GM23338 (cell line): ENCODE measurements at regions not wholly inside any gene's neighbourhood (a gene's known extent, or its start where the extent isn't known, plus 50 kb on each side); places are given as distances from the start of the nearest gene placed in this dataset.
"Not testable (repeated sequence)": the region's sequence is repeated elsewhere in the genome, so short reads cannot be mapped to it uniquely, and the experiment has no call there.

Experiments used
- ATAC-seq: fragments of 200-7000 bp; cut with Tn5 transposase; 3 replicates; pipeline ENCODE4 v1.9.1; 2020
- DNase-seq: peaks from one replicate; pipeline ENCODE4 v3.0.0-alpha.2; 2015; ENCODE audit warnings: low spot score
- H2AFZ ChIP-seq: fragments of 200-600 bp; sonication (generic); 2 replicates; pipeline ENCODE4 v1.8.0; 2016; ENCODE audit warnings: antibody characterized with exemption, mild to moderate bottlenecking, moderate library complexity
- H3F3A ChIP-seq: fragments of 200-600 bp; sonication (generic); replicated peaks from 2 replicates; pipeline ENCODE4 v1.8.0; 2017; ENCODE audit warnings: antibody characterized with exemption, mixed run types, low read depth
- H3K27ac ChIP-seq: fragments of 200-600 bp; sonication (generic); 2 replicates; pipeline ENCODE4 v1.6.1; 2016; ENCODE audit warnings: low read depth
- H3K27me3 ChIP-seq: fragments of 200-600 bp; sonication (generic); 2 replicates; pipeline ENCODE4 v1.8.0; 2016; ENCODE audit warnings: mild to moderate bottlenecking, mixed run types, moderate library complexity; ENCODE audit not compliant: insufficient read depth
- H3K36me3 ChIP-seq: fragments of 200-600 bp; sonication (generic); 2 replicates; pipeline ENCODE4 v1.8.0; 2016; ENCODE audit warnings: mild to moderate bottlenecking; ENCODE audit not compliant: insufficient read depth
- H3K4me1 ChIP-seq: fragments of 200-600 bp; sonication (generic); 2 replicates; pipeline ENCODE4 v1.8.0; 2016; ENCODE audit warnings: mild to moderate bottlenecking, moderate library complexity; ENCODE audit not compliant: insufficient read depth
- H3K4me2 ChIP-seq: fragments of 200-600 bp; sonication (generic); 2 replicates; pipeline ENCODE4 v1.7.1; 2017; ENCODE audit warnings: mixed run types
- H3K4me3 ChIP-seq: fragments of 200-600 bp; sonication (generic); 2 replicates; pipeline ENCODE4 v1.6.1; 2016; ENCODE audit warnings: mixed run types
- H3K79me2 ChIP-seq: fragments of 200-600 bp; sonication (generic); replicated peaks from 2 replicates; pipeline ENCODE4 v1.8.0; 2017; ENCODE audit warnings: mild to moderate bottlenecking; ENCODE audit not compliant: insufficient read depth
- H3K9me2 ChIP-seq: fragments of 200-600 bp; sonication (generic); 2 replicates; pipeline ENCODE4 v1.8.0; 2017; ENCODE audit not compliant: insufficient read depth
- H4K20me1 ChIP-seq: fragments of 200-600 bp; sonication (generic); replicated peaks from 2 replicates; pipeline ENCODE4 v1.8.0; 2017; ENCODE audit warnings: mild to moderate bottlenecking; ENCODE audit not compliant: insufficient read depth
- H3K27ac Mint-ChIP-seq: 2 replicates; pipeline ENCODE4 v1.8.0; 2020; ENCODE audit warnings: inconsistent platforms, mild to moderate bottlenecking, moderate library complexity, mixed read lengths
- H3K27me3 Mint-ChIP-seq: 3 replicates; pipeline ENCODE4 v1.8.0; 2022; ENCODE audit warnings: low read depth, mild to moderate bottlenecking, moderate library complexity, mixed read lengths, inconsistent platforms; ENCODE audit not compliant: insufficient read depth, poor library complexity
- H3K36me3 Mint-ChIP-seq: 3 replicates; pipeline ENCODE4 v1.8.0; 2021; ENCODE audit warnings: low read depth, mild to moderate bottlenecking, inconsistent platforms, moderate library complexity, mixed read lengths
- H3K4me1 Mint-ChIP-seq: 3 replicates; pipeline ENCODE4 v1.8.0; 2020; ENCODE audit warnings: mild to moderate bottlenecking, inconsistent platforms, mixed read lengths
- H3K4me3 Mint-ChIP-seq: 3 replicates; pipeline ENCODE4 v1.8.0; 2021; ENCODE audit warnings: moderate library complexity, mild to moderate bottlenecking, inconsistent platforms, mixed read lengths
- H3K9me3 Mint-ChIP-seq: 3 replicates; pipeline ENCODE4 v1.8.0; 2020; ENCODE audit warnings: moderate library complexity, mild to moderate bottlenecking, inconsistent platforms, mixed read lengths
- EZH2phosphoT487 ChIP-seq: fragments of 200-600 bp; sonication (generic); IDR thresholded peaks from one replicate; pipeline ENCODE4 v1.8.1; 2018; ENCODE audit warnings: antibody characterized with exemption; ENCODE audit not compliant: unreplicated experiment
- STAT1 ChIP-seq: IDR thresholded peaks from one replicate; pipeline ENCODE4 v1.6.1; 2016; ENCODE audit warnings: antibody characterized with exemption; ENCODE audit not compliant: unreplicated experiment
- TF ChIP-seq, protein P1 (sequence below): fragments of 250-450 bp; sonication (Bioruptor Pico); IDR thresholded peaks from 2 replicates; pipeline ENCODE4 v1.5.0; 2020; ENCODE audit warnings: mild to moderate bottlenecking, moderate library complexity

DNA sequence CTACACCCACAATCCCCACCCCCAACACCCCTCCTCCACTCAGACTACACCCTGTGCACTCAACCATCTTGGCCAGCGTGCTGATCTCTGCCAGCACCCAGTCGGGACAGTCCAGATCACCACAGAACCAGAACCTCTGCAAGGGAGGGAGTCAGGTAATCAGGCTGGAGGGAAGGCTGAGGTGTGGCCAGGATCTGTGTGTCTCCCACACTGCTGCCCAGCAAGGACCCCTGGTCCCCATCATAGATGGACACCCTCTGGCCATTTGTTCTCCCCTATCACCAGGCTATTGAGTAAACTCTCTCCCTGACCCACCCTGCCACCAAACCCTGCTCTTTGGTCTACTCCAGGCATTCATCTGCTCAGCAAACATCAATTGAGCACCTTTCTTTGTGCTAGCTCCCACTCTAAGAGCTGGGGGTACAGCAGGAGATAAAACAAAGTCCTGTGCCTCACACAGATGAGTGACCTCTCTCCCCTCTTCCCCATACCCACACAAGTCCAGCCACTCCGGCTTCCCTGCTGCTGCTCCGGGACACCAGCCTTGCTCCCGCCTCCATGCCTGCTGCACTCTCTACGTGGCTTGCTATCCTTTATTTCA, 134.8 kb downstream of the TBC1D2B start (continued):
- TF ChIP-seq, protein P1, sequence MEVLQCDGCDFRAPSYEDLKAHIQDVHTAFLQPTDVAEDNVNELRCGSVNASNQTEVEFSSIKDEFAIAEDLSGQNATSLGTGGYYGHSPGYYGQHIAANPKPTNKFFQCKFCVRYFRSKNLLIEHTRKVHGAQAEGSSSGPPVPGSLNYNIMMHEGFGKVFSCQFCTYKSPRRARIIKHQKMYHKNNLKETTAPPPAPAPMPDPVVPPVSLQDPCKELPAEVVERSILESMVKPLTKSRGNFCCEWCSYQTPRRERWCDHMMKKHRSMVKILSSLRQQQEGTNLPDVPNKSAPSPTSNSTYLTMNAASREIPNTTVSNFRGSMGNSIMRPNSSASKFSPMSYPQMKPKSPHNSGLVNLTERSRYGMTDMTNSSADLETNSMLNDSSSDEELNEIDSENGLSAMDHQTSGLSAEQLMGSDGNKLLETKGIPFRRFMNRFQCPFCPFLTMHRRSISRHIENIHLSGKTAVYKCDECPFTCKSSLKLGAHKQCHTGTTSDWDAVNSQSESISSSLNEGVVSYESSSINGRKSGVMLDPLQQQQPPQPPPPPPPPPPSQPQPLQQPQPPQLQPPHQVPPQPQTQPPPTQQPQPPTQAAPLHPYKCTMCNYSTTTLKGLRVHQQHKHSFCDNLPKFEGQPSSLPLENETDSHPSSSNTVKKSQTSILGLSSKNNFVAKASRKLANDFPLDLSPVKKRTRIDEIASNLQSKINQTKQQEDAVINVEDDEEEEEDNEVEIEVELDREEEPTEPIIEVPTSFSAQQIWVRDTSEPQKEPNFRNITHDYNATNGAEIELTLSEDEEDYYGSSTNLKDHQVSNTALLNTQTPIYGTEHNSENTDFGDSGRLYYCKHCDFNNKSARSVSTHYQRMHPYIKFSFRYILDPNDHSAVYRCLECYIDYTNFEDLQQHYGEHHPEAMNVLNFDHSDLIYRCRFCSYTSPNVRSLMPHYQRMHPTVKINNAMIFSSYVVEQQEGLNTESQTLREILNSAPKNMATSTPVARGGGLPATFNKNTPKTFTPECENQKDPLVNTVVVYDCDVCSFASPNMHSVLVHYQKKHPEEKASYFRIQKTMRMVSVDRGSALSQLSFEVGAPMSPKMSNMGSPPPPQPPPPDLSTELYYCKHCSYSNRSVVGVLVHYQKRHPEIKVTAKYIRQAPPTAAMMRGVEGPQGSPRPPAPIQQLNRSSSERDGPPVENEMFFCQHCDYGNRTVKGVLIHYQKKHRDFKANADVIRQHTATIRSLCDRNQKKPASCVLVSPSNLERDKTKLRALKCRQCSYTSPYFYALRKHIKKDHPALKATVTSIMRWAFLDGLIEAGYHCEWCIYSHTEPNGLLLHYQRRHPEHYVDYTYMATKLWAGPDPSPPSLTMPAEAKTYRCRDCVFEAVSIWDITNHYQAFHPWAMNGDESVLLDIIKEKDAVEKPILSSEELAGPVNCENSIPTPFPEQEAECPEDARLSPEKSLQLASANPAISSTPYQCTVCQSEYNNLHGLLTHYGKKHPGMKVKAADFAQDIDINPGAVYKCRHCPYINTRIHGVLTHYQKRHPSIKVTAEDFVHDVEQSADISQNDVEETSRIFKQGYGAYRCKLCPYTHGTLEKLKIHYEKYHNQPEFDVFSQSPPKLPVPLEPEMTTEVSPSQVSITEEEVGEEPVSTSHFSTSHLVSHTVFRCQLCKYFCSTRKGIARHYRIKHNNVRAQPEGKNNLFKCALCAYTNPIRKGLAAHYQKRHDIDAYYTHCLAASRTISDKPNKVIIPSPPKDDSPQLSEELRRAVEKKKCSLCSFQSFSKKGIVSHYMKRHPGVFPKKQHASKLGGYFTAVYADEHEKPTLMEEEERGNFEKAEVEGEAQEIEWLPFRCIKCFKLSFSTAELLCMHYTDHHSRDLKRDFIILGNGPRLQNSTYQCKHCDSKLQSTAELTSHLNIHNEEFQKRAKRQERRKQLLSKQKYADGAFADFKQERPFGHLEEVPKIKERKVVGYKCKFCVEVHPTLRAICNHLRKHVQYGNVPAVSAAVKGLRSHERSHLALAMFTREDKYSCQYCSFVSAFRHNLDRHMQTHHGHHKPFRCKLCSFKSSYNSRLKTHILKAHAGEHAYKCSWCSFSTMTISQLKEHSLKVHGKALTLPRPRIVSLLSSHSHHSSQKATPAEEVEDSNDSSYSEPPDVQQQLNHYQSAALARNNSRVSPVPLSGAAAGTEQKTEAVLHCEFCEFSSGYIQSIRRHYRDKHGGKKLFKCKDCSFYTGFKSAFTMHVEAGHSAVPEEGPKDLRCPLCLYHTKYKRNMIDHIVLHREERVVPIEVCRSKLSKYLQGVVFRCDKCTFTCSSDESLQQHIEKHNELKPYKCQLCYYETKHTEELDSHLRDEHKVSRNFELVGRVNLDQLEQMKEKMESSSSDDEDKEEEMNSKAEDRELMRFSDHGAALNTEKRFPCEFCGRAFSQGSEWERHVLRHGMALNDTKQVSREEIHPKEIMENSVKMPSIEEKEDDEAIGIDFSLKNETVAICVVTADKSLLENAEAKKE (CRISPR knock-in tag), result no peak
- TF ChIP-seq STAT1 (no peak), EZH2phosphoT487 (no peak)

DNA sequence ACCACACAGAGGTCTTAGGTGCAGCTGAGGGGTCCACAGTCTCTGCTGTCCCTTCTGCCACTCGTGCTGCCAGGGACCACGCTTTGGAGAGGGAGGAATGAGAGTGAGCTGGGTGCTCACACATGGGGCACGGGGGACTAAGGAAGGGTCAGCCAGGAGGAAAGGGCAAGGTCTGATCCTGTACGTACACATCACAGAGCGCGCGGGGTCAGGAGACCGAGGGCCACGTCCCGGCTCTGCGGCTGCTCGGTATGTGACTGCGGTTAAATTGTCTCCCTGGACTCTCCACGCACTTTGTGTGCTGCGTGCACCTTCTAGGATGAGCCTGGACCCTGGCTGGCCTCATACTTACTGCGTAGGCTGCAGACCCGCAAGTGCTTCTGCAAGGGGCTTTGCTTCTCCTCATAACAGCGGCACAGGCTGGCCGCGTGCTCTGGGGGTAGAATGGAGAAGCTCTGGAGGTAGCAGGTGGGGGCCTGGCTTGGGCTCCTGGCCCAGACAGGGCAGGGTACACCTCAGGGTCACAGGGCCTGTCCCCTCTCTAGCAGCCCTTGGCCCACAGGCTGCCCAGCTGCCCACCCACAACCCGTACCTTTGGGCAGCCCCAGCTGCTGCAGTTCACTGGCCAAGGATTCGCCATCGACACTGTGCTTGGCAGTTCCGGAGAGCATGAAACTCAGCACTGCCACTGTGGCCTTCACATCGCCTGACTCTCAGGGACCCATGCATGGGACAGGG, 136.3 kb downstream of the TBC1D2B start:
- Mint-ChIP-seq H3K4me1 (peaks cover 24% of the 10 kb centered on the region), H3K27me3 (peaks cover 26% of the 10 kb centered on the region)
- not testable (repeated sequence) for H3K27me3 ChIP-seq, H4K20me1 ChIP-seq, H2AFZ ChIP-seq, H3K4me3 ChIP-seq, H3K9me2 ChIP-seq, H3K9me3 Mint-ChIP-seq, H3K27ac Mint-ChIP-seq, H3K27ac ChIP-seq, H3F3A ChIP-seq, H3K4me2 ChIP-seq, H3K36me3 ChIP-seq, H3K36me3 Mint-ChIP-seq, ATAC-seq, H3K79me2 ChIP-seq, H3K4me3 Mint-ChIP-seq, DNase-seq, H3K4me1 ChIP-seq
